Keratinocyte (primary cell): ENCODE measurements at regions not wholly inside any gene's neighbourhood (a gene's known extent, or its start where the extent isn't known, plus 50 kb on each side); places are given as distances from the start of the nearest gene placed in this dataset.
"Not testable (repeated sequence)": the region's sequence is repeated elsewhere in the genome, so short reads cannot be mapped to it uniquely, and the experiment has no call there.

ENCODE experiments used
- DNase-seq: peaks from one replicate; pipeline ENCODE4 v3.0.0-alpha.2; 2011; ENCODE audit warnings: low read depth, missing footprints, low spot score
- FAIRE-seq: peaks from 2 replicates; lab custom pipeline; 2011; peaks lifted over from hg19 to GRCh38; lab: Jason Lieb, UNC
- H2AFZ ChIP-seq: 2 replicates; pipeline ENCODE4 v1.6.0; 2012; ENCODE audit warnings: low read length, control low read depth, inconsistent platforms; ENCODE audit not compliant: control insufficient read depth
- H3K27ac ChIP-seq: 2 replicates; pipeline ENCODE4 v1.5.1; 2011; ENCODE audit warnings: low read length; ENCODE audit not compliant: control insufficient read depth, insufficient read depth
- H3K27me3 ChIP-seq: 3 replicates; pipeline ENCODE4 v1.6.0; 2011; ENCODE audit warnings: low read length; ENCODE audit not compliant: control insufficient read depth, insufficient read depth; ENCODE audit errors: extremely low read depth
- H3K36me3 ChIP-seq, 2 experiments: 2 replicates in 1 of 2; 3 replicates in 1 of 2; pipeline ENCODE4 v1.5.1; 2011; ENCODE audit warnings: low read length in 2 of 2, mild to moderate bottlenecking in 1 of 2; ENCODE audit not compliant: control insufficient read depth in 2 of 2, insufficient read depth in 2 of 2; ENCODE audit errors: extremely low read depth in 1 of 2
- H3K4me1 ChIP-seq: 3 replicates; pipeline ENCODE4 v1.5.1; 2011; ENCODE audit warnings: low read length; ENCODE audit not compliant: control insufficient read depth, insufficient read depth; ENCODE audit errors: extremely low read depth
- H3K4me2 ChIP-seq: 3 replicates; pipeline ENCODE4 v1.6.0; 2011; ENCODE audit warnings: low read depth, low read length; ENCODE audit not compliant: control insufficient read depth, insufficient read depth; ENCODE audit errors: extremely low read depth
- H3K4me3 ChIP-seq, 3 experiments: fragments of 200-600 bp in 1 of 3; sonication (generic) in 1 of 3; 2 replicates in 2 of 3; 3 replicates in 1 of 3; pipeline ENCODE4 v1.5.1; 2011 to 2016; ENCODE audit warnings: low read length in 3 of 3, mild to moderate bottlenecking in 3 of 3, control low read depth in 2 of 3, inconsistent platforms in 1 of 3, low read depth in 1 of 3, mixed read lengths in 1 of 3, mixed run types in 1 of 3, moderate library complexity in 1 of 3; ENCODE audit not compliant: control insufficient read depth in 2 of 3, insufficient read depth in 2 of 3; ENCODE audit errors: extremely low read depth in 1 of 3
- H3K79me2 ChIP-seq: 2 replicates; pipeline ENCODE4 v1.6.0; 2012; ENCODE audit warnings: low read length; ENCODE audit not compliant: control insufficient read depth, insufficient read depth
- H3K9ac ChIP-seq: 3 replicates; pipeline ENCODE4 v1.6.0; 2011; ENCODE audit warnings: low read length; ENCODE audit not compliant: control insufficient read depth, insufficient read depth; ENCODE audit errors: extremely low read depth
- H3K9me1 ChIP-seq: 3 replicates; pipeline ENCODE4 v1.6.0; 2011; ENCODE audit warnings: low read length; ENCODE audit not compliant: control insufficient read depth, insufficient read depth; ENCODE audit errors: extremely low read depth
- H3K9me3 ChIP-seq: 2 replicates; pipeline ENCODE4 v1.5.1; 2012; ENCODE audit warnings: low read depth, low read length; ENCODE audit not compliant: control insufficient read depth
- H4K20me1 ChIP-seq: 3 replicates; pipeline ENCODE4 v1.6.0; 2011; ENCODE audit warnings: low read length; ENCODE audit not compliant: control insufficient read depth, insufficient read depth; ENCODE audit errors: extremely low read depth
- CTCF ChIP-seq, 3 experiments: IDR thresholded peaks in 1 of 3; conservative IDR thresholded peaks in 1 of 3; optimal IDR thresholded peaks in 1 of 3; 2 replicates in 2 of 3; 3 replicates in 1 of 3; pipeline versions ENCODE3 to v1.5.1; 2011; ENCODE audit warnings: low read length in 3 of 3, mild to moderate bottlenecking in 3 of 3, moderate library complexity in 2 of 3, control low read depth in 1 of 3, inconsistent platforms in 1 of 3; ENCODE audit not compliant: insufficient read depth in 2 of 3; ENCODE audit errors: extremely low read depth in 1 of 3
- EZH2 ChIP-seq: IDR thresholded peaks from one replicate; pipeline ENCODE4 v1.6.1; 2012; ENCODE audit warnings: inconsistent platforms, mild to moderate bottlenecking, low read length, moderate library complexity
- dilution Hi-C: fragments of 300-500 bp; cut with MboI; formaldehyde crosslinking; loops from one replicate; pipeline ENCODE4 v1.7.0; 2020; ENCODE audit warnings: low sequenced_read_pairs; ENCODE audit not compliant: extremely low pct_ligation_motif_present

GRCh38 chr2:44063033-44063432 is 67.2 kb upstream of the LRPPRC start:
- DNase-seq: no peak
- Histone ChIP-seq H3K36me3 (no peaks in the 10 kb centered on the region), H2AFZ (no peak overlapping the region), H3K27me3 (peaks cover 3% of the 10 kb centered on the region), H3K4me2 (no peak overlapping the region), H3K4me1 (no peaks in the 10 kb centered on the region), H3K79me2 (no peaks in the 10 kb centered on the region), H3K9me1 (no peaks in the 10 kb centered on the region), H4K20me1 (no peaks in the 10 kb centered on the region), H3K9me3 (no peaks in the 10 kb centered on the region), H3K4me3 (no peak overlapping the region), H3K9ac (no peak overlapping the region), H3K27ac (no peak overlapping the region)
- no peak for FAIRE-seq
- no peak for TF ChIP-seq EZH2
- TF ChIP-seq CTCF (optimal IDR thresholded peaks at IDR 0.05 in 1 of 3, IDR thresholded peaks at IDR 0.05 in 1 of 3, conservative IDR thresholded peaks at IDR 0.05 in 1 of 3; ENCODE audit: extremely low read depth in 1 of 3, insufficient read depth in 2 of 3, low read length in 3 of 3): no peak
- dilution Hi-C loops: no loop called here

- H3K9me1 ChIP-seq, H4K20me1 ChIP-seq, H3K4me3 ChIP-seq, H3K9ac ChIP-seq, H3K79me2 ChIP-seq, H3K27ac ChIP-seq, H3K9me3 ChIP-seq, H3K36me3 ChIP-seq, dilution Hi-C loops, FAIRE-seq, DNase-seq, H2AFZ ChIP-seq, H3K27me3 ChIP-seq, H3K4me1 ChIP-seq, H3K4me2 ChIP-seq: not testable (repeated sequence)
Observed at GRCh38 chr2:44064281-44064680, 68.5 kb upstream of the LRPPRC start.

DNA sequence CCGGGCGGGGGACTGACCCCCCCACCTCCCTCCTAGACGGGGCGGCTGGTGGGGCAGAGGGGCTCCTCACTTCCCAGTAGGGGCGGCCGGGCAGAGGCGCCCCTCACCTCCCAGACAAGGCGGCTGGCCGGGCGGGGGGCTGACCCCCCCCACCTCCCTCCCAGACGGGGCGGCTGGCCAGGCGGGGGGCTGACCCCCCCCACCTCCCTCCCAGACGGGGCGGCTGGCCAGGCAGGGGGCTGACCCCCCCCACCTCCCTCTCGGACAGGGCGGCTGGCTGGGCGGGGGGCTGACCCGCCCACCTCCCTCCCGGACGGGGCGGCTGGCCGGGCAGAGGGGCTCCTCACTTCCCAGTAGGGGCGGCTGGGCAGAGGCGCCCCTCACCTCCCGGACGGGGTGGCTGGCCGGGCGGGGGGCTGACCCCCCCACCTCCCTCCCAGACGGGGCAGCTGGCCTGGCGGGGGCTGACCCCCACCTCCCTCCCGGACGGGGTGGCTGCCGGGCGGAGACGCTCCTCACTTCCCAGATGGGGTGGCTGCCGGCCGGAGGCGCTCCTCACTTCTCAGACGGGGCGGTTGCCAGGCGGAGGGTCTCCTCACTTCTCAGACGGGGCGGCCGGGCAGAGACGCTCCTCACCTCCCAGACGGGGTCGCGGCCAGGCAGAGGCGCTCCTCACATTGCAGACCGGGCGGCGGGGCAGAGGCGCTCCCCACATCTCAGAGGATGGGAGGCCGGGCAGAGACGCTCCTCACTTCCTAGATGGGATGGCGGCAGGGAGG is 71.4 kb upstream of the LRPPRC start:
- H3K9ac ChIP-seq, H2AFZ ChIP-seq, H3K4me2 ChIP-seq, dilution Hi-C loops, DNase-seq, H3K4me1 ChIP-seq, H3K9me3 ChIP-seq, H3K27me3 ChIP-seq, H3K9me1 ChIP-seq, H3K36me3 ChIP-seq, H3K79me2 ChIP-seq, FAIRE-seq, H3K4me3 ChIP-seq, H4K20me1 ChIP-seq, H3K27ac ChIP-seq: not testable (repeated sequence)

DNA sequence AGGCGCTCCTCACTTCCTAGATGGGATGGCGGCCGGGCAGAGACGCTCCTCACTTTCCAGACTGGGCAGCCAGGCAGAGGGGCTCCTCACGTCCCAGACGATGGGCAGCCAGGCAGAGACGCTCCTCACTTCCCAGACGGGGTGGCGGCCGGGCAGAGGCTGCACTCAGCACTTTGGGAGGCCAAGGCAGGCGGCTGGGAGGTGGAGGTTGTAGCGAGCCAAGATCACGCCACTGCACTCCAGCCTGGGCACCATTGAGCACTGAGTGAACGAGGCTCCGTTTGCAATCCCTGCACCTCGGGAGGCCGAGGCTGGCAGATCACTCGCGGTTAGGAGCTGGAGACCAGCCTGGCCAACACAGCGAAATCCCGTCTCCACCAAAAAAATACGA is 72.0 kb upstream of the LRPPRC start:
- H3K9me3 ChIP-seq, H3K4me1 ChIP-seq, H3K27ac ChIP-seq, H3K4me2 ChIP-seq, H2AFZ ChIP-seq, H3K9me1 ChIP-seq, H3K9ac ChIP-seq, H3K79me2 ChIP-seq, H3K27me3 ChIP-seq, dilution Hi-C loops, FAIRE-seq, DNase-seq, H4K20me1 ChIP-seq, H3K36me3 ChIP-seq, H3K4me3 ChIP-seq: not testable (repeated sequence)
